ENCODE measurements at regions not wholly inside any gene's neighbourhood (a gene's known extent, or its start where the extent isn't known, plus 50 kb on each side); places are given as distances from the start of the nearest gene placed in this dataset.

DNA sequence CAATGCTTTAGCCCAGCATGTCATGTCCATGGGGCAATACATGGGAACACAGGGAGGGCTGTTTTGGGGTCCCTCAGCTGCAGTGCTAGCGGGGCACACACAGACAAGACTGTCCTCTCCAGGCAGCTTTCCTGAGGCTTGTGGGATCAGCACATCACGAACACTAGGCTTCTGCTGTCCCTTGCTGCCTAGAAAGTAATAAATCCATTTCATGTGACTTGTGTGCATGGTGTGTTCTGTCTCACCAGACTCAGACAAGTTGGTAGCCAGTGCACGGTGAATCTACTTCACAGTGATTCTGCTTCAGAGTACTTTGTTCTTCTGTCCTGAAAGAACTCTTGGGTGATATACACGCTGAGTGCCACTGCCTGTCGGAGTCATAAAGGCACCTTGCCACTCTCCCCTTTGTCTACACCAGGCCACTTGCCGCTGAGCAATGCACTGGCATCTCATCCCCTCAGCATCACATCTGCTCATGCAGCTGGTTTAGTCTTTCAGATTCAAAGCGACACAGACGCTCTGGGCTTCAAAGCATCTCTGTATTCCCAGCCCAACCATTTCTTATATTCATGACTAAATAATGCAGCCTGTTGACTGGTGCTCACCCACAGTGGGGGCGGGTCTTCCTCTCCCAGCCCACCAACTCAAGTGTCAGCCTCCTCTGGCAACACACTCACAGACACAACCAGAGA, 95.2 kb upstream of the COX10 start:
- no peak overlapping the region for H3K4me3 ChIP-seq
- intact Hi-C loops (cut with DNase I; ENCODE audit: low total_unique reads), result no loop called here
- TF ChIP-seq, protein P1, sequence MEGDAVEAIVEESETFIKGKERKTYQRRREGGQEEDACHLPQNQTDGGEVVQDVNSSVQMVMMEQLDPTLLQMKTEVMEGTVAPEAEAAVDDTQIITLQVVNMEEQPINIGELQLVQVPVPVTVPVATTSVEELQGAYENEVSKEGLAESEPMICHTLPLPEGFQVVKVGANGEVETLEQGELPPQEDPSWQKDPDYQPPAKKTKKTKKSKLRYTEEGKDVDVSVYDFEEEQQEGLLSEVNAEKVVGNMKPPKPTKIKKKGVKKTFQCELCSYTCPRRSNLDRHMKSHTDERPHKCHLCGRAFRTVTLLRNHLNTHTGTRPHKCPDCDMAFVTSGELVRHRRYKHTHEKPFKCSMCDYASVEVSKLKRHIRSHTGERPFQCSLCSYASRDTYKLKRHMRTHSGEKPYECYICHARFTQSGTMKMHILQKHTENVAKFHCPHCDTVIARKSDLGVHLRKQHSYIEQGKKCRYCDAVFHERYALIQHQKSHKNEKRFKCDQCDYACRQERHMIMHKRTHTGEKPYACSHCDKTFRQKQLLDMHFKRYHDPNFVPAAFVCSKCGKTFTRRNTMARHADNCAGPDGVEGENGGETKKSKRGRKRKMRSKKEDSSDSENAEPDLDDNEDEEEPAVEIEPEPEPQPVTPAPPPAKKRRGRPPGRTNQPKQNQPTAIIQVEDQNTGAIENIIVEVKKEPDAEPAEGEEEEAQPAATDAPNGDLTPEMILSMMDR (IDR thresholded peaks at IDR 0.05), result no peak
- H3K27me3 ChIP-seq, result no peaks in the 10 kb centered on the region
- H3K4me1 ChIP-seq, result no peaks in the 10 kb centered on the region
- H3K27ac ChIP-seq, result no peak overlapping the region
- DNase-seq, result no peak
- no peaks in the 10 kb centered on the region for H3K36me3 ChIP-seq
- H3K9me3 ChIP-seq, result no peaks in the 10 kb centered on the region

DNA sequence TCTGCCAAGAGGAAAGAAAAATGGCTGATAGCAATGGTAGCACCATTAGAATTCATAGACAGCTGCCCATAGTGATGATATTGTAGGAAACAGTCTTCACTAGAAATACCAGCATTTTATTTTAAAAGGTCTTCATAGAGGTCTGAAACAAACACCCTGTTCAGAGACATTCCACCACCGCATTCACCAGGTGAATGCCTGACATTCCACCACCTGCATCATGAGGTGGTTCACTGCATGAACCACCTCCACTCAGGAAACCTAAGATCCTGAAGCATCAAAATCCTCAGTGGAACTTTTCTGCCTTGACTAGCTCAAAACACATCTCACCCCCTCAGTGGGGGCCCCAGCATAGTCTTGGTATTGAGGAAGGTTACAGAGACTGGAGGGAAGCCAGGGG, 91.5 kb upstream of the COX10 start:
- Histone ChIP-seq H3K36me3 (no peaks in the 10 kb centered on the region), H3K9me3 (no peaks in the 10 kb centered on the region), H3K4me1 (no peaks in the 10 kb centered on the region), H3K27me3 (no peaks in the 10 kb centered on the region), H3K27ac (no peak overlapping the region), H3K4me3 (no peak overlapping the region)
- no peak for DNase-seq
- intact Hi-C loops (cut with DNase I; ENCODE audit: low total_unique reads), result no loop called here
- TF ChIP-seq, protein P1 (IDR thresholded peaks at IDR 0.05), result no peak

DNA sequence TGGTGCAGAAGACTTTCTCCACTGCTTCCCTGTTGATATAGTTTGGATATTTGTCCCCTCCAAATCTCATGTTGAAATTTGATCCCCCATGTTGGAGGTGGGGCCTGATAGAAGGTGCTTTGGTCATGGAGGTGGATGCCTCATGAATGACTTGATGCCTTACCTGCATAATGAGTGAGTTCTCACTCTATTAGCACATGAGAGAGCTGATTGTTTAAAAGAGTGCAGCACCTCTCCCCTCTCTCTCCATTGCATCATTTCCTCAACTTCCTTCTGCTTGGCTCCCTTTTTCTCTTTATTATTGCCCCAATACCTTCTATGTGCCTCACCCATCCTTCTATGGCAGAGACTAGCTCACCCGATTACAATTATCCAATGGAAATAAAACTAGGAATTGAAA, 90.8 kb upstream of the COX10 start:
- H3K4me1 ChIP-seq, result no peaks in the 10 kb centered on the region
- DNase-seq, result no peak
- intact Hi-C loops (cut with DNase I; ENCODE audit: low total_unique reads), result no loop called here
- no peaks in the 10 kb centered on the region for H3K36me3 ChIP-seq
- H3K9me3 ChIP-seq, result no peaks in the 10 kb centered on the region
- no peak overlapping the region for H3K27ac ChIP-seq
- no peaks in the 10 kb centered on the region for H3K27me3 ChIP-seq
- H3K4me3 ChIP-seq, result no peak overlapping the region
- TF ChIP-seq, protein P1 (IDR thresholded peaks at IDR 0.05), result no peak

DNA sequence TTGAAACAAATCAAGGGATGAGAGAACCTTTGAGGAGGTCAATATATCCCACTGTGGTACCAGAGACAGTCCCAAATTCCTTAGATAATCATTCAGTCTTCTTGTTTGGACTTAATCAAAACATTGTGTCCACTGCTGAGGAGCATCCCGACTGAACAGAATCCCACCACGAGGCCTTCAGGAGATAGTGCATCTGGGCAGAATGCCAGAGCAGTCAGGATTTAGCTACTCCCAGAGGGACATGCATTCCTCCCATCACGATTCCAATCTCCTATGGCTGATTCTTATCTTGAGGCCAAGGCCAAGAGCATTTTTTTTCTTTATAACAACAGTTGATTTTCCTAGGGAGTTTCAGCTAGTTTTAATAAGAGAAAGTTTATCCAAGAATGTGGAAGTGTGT, 87.4 kb upstream of the COX10 start:
- Histone ChIP-seq H3K4me3 (no peak overlapping the region), H3K27ac (no peak overlapping the region), H3K9me3 (no peaks in the 10 kb centered on the region), H3K4me1 (no peaks in the 10 kb centered on the region), H3K27me3 (no peaks in the 10 kb centered on the region), H3K36me3 (no peaks in the 10 kb centered on the region)
- TF ChIP-seq, protein P1 (IDR thresholded peaks at IDR 0.05), result no peak
- intact Hi-C loops (cut with DNase I; ENCODE audit: low total_unique reads), result no loop called here
- no peak for DNase-seq

DNA sequence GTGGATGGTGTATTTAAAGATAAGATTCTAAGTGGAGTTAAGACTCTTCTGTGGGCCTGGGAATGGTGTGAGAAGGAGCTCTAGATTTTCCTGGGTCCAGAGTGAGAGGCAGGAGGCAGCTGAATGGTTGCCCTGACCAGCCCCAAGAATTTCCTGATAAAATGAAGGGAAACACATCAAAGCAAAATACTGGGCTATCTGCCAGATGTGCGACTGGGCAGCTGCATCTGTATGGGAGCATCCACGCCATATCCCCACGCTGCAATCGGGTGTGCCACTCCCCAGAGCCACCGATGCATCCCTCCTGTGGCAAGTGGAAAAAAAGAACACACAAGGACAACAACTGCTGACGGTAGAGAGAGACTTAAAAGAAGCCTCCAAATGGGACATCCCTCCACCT, 84.3 kb upstream of the COX10 start:
- intact Hi-C loops (cut with DNase I; ENCODE audit: low total_unique reads), result no loop called here
- TF ChIP-seq, protein P1 (IDR thresholded peaks at IDR 0.05), result no peak
- no peaks in the 10 kb centered on the region for H3K36me3 ChIP-seq
- H3K27me3 ChIP-seq, result no peaks in the 10 kb centered on the region
- no peak for DNase-seq
- no peaks in the 10 kb centered on the region for H3K9me3 ChIP-seq
- no peak overlapping the region for H3K27ac ChIP-seq
- no peaks in the 10 kb centered on the region for H3K4me1 ChIP-seq
- no peak overlapping the region for H3K4me3 ChIP-seq

DNA sequence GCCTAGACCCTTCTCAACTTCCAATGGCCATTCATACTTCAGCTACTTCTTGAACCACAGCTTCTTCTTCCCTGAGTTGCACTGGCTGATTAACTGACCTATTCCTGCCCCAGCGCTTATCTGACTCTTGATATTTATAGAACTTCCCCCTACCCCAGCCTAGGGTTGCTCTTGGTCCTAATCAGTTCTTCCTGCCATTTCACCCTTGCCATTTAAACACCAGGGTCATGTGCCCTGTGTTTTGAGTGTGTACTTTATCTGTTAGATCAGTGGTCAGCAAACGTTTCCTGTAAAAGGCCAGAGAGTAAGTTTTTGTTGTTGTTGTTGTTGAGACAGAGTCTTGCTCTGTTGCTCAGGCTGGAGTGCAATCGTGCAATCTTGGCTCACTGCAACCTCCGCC, 82.4 kb upstream of the COX10 start:
- H3K27me3 ChIP-seq, result no peaks in the 10 kb centered on the region

More for the DNA sequence above, 82.4 kb upstream of the COX10 start:
- Histone ChIP-seq H3K4me3 (no peak overlapping the region), H3K9me3 (no peaks in the 10 kb centered on the region), H3K4me1 (no peaks in the 10 kb centered on the region), H3K27ac (no peak overlapping the region), H3K36me3 (no peaks in the 10 kb centered on the region)
- TF ChIP-seq, protein P1 (IDR thresholded peaks at IDR 0.05), result no peak
- DNase-seq, result no peak
- intact Hi-C loops (cut with DNase I; ENCODE audit: low total_unique reads), result no loop called here
